ENCODE measurements at regions not wholly inside any gene's neighbourhood (a gene's known extent, or its start where the extent isn't known, plus 50 kb on each side); places are given as distances from the start of the nearest gene placed in this dataset.

- Histone ChIP-seq H3K27me3 (ENCODE audit: control insufficient read depth in 3 of 3, insufficient read depth in 3 of 3, low read length in 3 of 3) (no peaks in the 10 kb centered on the region), H3K27ac (ENCODE audit: low read depth in 1 of 3, low read length in 2 of 3) (no peak overlapping the region), H3K36me3 (ENCODE audit: control insufficient read depth in 3 of 3, insufficient read depth in 2 of 3, low read depth in 1 of 3, low read length in 3 of 3) (no peaks in the 10 kb centered on the region), H3K9me3 (ENCODE audit: control insufficient read depth in 2 of 2, insufficient read depth in 1 of 2, low read depth in 1 of 2, low read length in 1 of 2) (no peaks in the 10 kb centered on the region), H3K4me3 (ENCODE audit: low read depth in 1 of 3, low read length in 3 of 3) (no peak overlapping the region), H3K4me1 (ENCODE audit: control insufficient read depth in 3 of 3, insufficient read depth in 2 of 3, low read depth in 1 of 3, low read length in 2 of 3) (no peaks in the 10 kb centered on the region)
- DNase-seq (no peak), FAIRE-seq (no peak)
- WGBS, 3 donors: 88 to 90% (median 90%) methylated on average over 11 of the region's 11 CpGs
Measured at GRCh38 chr13:22111961-22112360, 441.1 kb downstream of the FGF9 start.

GRCh38 chr13:22112956-22113745, 442.3 kb downstream of the FGF9 start:
- no peaks in the 10 kb centered on the region for H3K9me3 ChIP-seq (ENCODE audit: control insufficient read depth in 2 of 2, insufficient read depth in 1 of 2, low read depth in 1 of 2, low read length in 1 of 2)
- no peaks in the 10 kb centered on the region for H3K4me1 ChIP-seq (ENCODE audit: control insufficient read depth in 3 of 3, insufficient read depth in 2 of 3, low read depth in 1 of 3, low read length in 2 of 3)
- WGBS, 3 donors: 92 to 95% (median 93%) methylated on average over 11 of the region's 11 CpGs
- no peaks in the 10 kb centered on the region for H3K36me3 ChIP-seq (ENCODE audit: control insufficient read depth in 3 of 3, insufficient read depth in 2 of 3, low read depth in 1 of 3, low read length in 3 of 3)
- DNase-seq (no peak), FAIRE-seq (no peak)
- H3K27ac ChIP-seq (ENCODE audit: low read depth in 1 of 3, low read length in 2 of 3): no peak overlapping the region
- no peaks in the 10 kb centered on the region for H3K27me3 ChIP-seq (ENCODE audit: control insufficient read depth in 3 of 3, insufficient read depth in 3 of 3, low read length in 3 of 3)
- H3K4me3 ChIP-seq (ENCODE audit: low read depth in 1 of 3, low read length in 3 of 3): no peak overlapping the region

GRCh38 chr13:22114630-22115311, 443.9 kb downstream of the FGF9 start:
- no peaks in the 10 kb centered on the region for H3K9me3 ChIP-seq (ENCODE audit: control insufficient read depth in 2 of 2, insufficient read depth in 1 of 2, low read depth in 1 of 2, low read length in 1 of 2)
- WGBS, 3 donors: 58 to 84% (median 66%) methylated on average over 9 of the region's 9 CpGs
- no peaks in the 10 kb centered on the region for H3K36me3 ChIP-seq (ENCODE audit: control insufficient read depth in 3 of 3, insufficient read depth in 2 of 3, low read depth in 1 of 3, low read length in 3 of 3)
- H3K4me1 ChIP-seq (ENCODE audit: control insufficient read depth in 3 of 3, insufficient read depth in 2 of 3, low read depth in 1 of 3, low read length in 2 of 3): no peaks in the 10 kb centered on the region
- H3K27me3 ChIP-seq (ENCODE audit: control insufficient read depth in 3 of 3, insufficient read depth in 3 of 3, low read length in 3 of 3): no peaks in the 10 kb centered on the region
- peak; percentile 8 to 48 for DNase-seq
- peak overlapping the region in 1 of 3 donors; percentile 32 for H3K27ac ChIP-seq (ENCODE audit: low read depth in 1 of 3, low read length in 2 of 3)
- no peak for FAIRE-seq
- peak overlapping the region in 1 of 3 donors; percentile 12 for H3K4me3 ChIP-seq (ENCODE audit: low read depth in 1 of 3, low read length in 3 of 3)

- WGBS, 3 donors: 74 to 81% (median 79%) methylated on average over 3 of the region's 3 CpGs
- Histone ChIP-seq H3K27ac (ENCODE audit: low read depth in 1 of 3, low read length in 2 of 3) (no peak overlapping the region), H3K36me3 (ENCODE audit: control insufficient read depth in 3 of 3, insufficient read depth in 2 of 3, low read depth in 1 of 3, low read length in 3 of 3) (no peaks in the 10 kb centered on the region), H3K4me1 (ENCODE audit: control insufficient read depth in 3 of 3, insufficient read depth in 2 of 3, low read depth in 1 of 3, low read length in 2 of 3) (no peaks in the 10 kb centered on the region), H3K9me3 (ENCODE audit: control insufficient read depth in 2 of 2, insufficient read depth in 1 of 2, low read depth in 1 of 2, low read length in 1 of 2) (no peaks in the 10 kb centered on the region), H3K4me3 (ENCODE audit: low read depth in 1 of 3, low read length in 3 of 3) (no peak overlapping the region), H3K27me3 (ENCODE audit: control insufficient read depth in 3 of 3, insufficient read depth in 3 of 3, low read length in 3 of 3) (no peaks in the 10 kb centered on the region)
- DNase-seq (no peak), FAIRE-seq (no peak)
Measured at GRCh38 chr13:22118158-22118557, 447.3 kb downstream of the FGF9 start.

- WGBS, 3 donors: 81 to 94% (median 90%) methylated on average over 7 of the region's 7 CpGs
- H3K4me1 ChIP-seq (ENCODE audit: control insufficient read depth in 3 of 3, insufficient read depth in 2 of 3, low read depth in 1 of 3, low read length in 2 of 3): no peaks in the 10 kb centered on the region
Measured at GRCh38 chr13:22120646-22121045, 449.8 kb downstream of the FGF9 start.

GRCh38 chr13:22121146-22121739, 450.4 kb downstream of the FGF9 start:
- Histone ChIP-seq H3K36me3 (ENCODE audit: control insufficient read depth in 3 of 3, insufficient read depth in 2 of 3, low read depth in 1 of 3, low read length in 3 of 3) (no peaks in the 10 kb centered on the region), H3K27ac (ENCODE audit: low read depth in 1 of 3, low read length in 2 of 3) (no peak overlapping the region), H3K9me3 (ENCODE audit: control insufficient read depth in 2 of 2, insufficient read depth in 1 of 2, low read depth in 1 of 2, low read length in 1 of 2) (no peaks in the 10 kb centered on the region), H3K4me1 (ENCODE audit: control insufficient read depth in 3 of 3, insufficient read depth in 2 of 3, low read depth in 1 of 3, low read length in 2 of 3) (no peaks in the 10 kb centered on the region), H3K4me3 (ENCODE audit: low read depth in 1 of 3, low read length in 3 of 3) (no peak overlapping the region), H3K27me3 (ENCODE audit: control insufficient read depth in 3 of 3, insufficient read depth in 3 of 3, low read length in 3 of 3) (no peaks in the 10 kb centered on the region)
- FAIRE-seq: no peak
- no peak for DNase-seq
- WGBS, 3 donors: 69 to 71% (median 71%) methylated on average over 10 of the region's 10 CpGs

More at GRCh38 chr13:22120646-22121045, 449.8 kb downstream of the FGF9 start:
- DNase-seq: no peak
- Histone ChIP-seq H3K4me3 (ENCODE audit: low read depth in 1 of 3, low read length in 3 of 3) (no peak overlapping the region), H3K27ac (ENCODE audit: low read depth in 1 of 3, low read length in 2 of 3) (no peak overlapping the region), H3K27me3 (ENCODE audit: control insufficient read depth in 3 of 3, insufficient read depth in 3 of 3, low read length in 3 of 3) (no peaks in the 10 kb centered on the region), H3K36me3 (ENCODE audit: control insufficient read depth in 3 of 3, insufficient read depth in 2 of 3, low read depth in 1 of 3, low read length in 3 of 3) (no peaks in the 10 kb centered on the region), H3K9me3 (ENCODE audit: control insufficient read depth in 2 of 2, insufficient read depth in 1 of 2, low read depth in 1 of 2, low read length in 1 of 2) (no peaks in the 10 kb centered on the region)
- FAIRE-seq: no peak

GRCh38 chr13:22126433-22127021, 455.7 kb downstream of the FGF9 start:
- no peaks in the 10 kb centered on the region for H3K4me1 ChIP-seq (ENCODE audit: control insufficient read depth in 3 of 3, insufficient read depth in 2 of 3, low read depth in 1 of 3, low read length in 2 of 3)
- H3K27ac ChIP-seq (ENCODE audit: low read depth in 1 of 3, low read length in 2 of 3): no peak overlapping the region
- FAIRE-seq (no peak), DNase-seq (peak in 1 of 2 donors; percentile 6)
- peaks cover 0 to 5% of the 10 kb centered on the region in 2 donors for H3K9me3 ChIP-seq (ENCODE audit: control insufficient read depth in 2 of 2, insufficient read depth in 1 of 2, low read depth in 1 of 2, low read length in 1 of 2)
- H3K4me3 ChIP-seq (ENCODE audit: low read depth in 1 of 3, low read length in 3 of 3): no peak overlapping the region
- 23 to 30% (median 28%) methylated on average over 2 of the region's 2 CpGs for WGBS, 3 donors
- H3K36me3 ChIP-seq (ENCODE audit: control insufficient read depth in 3 of 3, insufficient read depth in 2 of 3, low read depth in 1 of 3, low read length in 3 of 3): no peaks in the 10 kb centered on the region
- no peaks in the 10 kb centered on the region for H3K27me3 ChIP-seq (ENCODE audit: control insufficient read depth in 3 of 3, insufficient read depth in 3 of 3, low read length in 3 of 3)

All from small intestine (tissue), 7 donors.